Left ventricle myocardium inferior (tissue), 1 donor: ENCODE measurements at regions not wholly inside any gene's neighbourhood (a gene's known extent, or its start where the extent isn't known, plus 50 kb on each side); places are given as distances from the start of the nearest gene placed in this dataset.

Source experiments
- DNase-seq: peaks from one replicate; pipeline ENCODE4 v3.0.0-alpha.2; 2020
- H3K27ac ChIP-seq: fragments of 200-600 bp; replicated peaks from 2 replicates; pipeline ENCODE4 v1.8.0; 2021
- H3K27me3 ChIP-seq: fragments of 200-600 bp; 2 replicates; pipeline ENCODE4 v1.8.0; 2021; ENCODE audit warnings: low read depth
- H3K36me3 ChIP-seq: fragments of 200-600 bp; 2 replicates; pipeline ENCODE4 v1.8.0; 2021
- H3K4me1 ChIP-seq: fragments of 200-600 bp; 2 replicates; pipeline ENCODE4 v1.8.0; 2021
- H3K4me3 ChIP-seq: fragments of 200-600 bp; 2 replicates; pipeline ENCODE4 v1.8.0; 2021; ENCODE audit warnings: mild to moderate bottlenecking, moderate library complexity
- H3K9me3 ChIP-seq: fragments of 200-600 bp; replicated peaks from 2 replicates; pipeline ENCODE4 v1.8.0; 2021
- CTCF ChIP-seq: fragments of 200-600 bp; IDR thresholded peaks from 2 replicates; pipeline ENCODE4 v1.8.0; 2021; ENCODE audit warnings: antibody characterized with exemption, mild to moderate bottlenecking, borderline replicate concordance
- intact Hi-C: fragments of 100-400 bp; cut with micrococcal nuclease; formaldehyde crosslinking; loops from one replicate; pipeline ENCODE4 v1.11.0; 2022
- donor health status: DM: no; HTN: yes; CAD: no; lungs with severe emphysema.

- peaks cover 13% of the 10 kb centered on the region for H3K4me1 ChIP-seq
- intact Hi-C loops: no loop called here
- H3K36me3 ChIP-seq: no peaks in the 10 kb centered on the region
- no peak overlapping the region for H3K27ac ChIP-seq
- peak; percentile 18 for TF ChIP-seq CTCF
- H3K9me3 ChIP-seq: peaks cover 15% of the 10 kb centered on the region
- no peaks in the 10 kb centered on the region for H3K27me3 ChIP-seq
- DNase-seq: no peak
- no peak overlapping the region for H3K4me3 ChIP-seq
These were observed 1330.4 kb upstream of the WWC1 start for GRCh38 chr5:166961028-166961427.

DNA sequence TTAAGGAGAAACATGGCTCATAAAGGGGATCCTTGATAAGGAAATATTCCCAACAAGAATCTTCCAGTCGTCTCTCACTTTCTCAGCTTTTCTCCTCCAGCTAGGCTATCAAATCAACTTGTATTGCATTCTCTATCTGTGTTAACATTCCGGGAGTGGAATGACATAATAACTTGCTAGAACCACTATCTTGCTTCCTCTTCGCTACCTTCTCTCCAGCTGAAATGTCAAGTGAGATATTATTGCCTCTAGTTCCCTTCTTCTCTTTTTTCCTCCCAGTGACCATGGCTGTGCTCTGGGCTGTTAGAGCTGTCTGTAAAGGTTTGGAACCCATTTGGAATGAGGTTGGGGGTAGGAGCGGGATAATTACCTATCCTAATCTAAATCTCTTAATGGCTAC lies 1329.5 kb upstream of the WWC1 start:
- intact Hi-C loops: no loop called here
- Histone ChIP-seq H3K27me3 (no peaks in the 10 kb centered on the region), H3K4me1 (peaks cover 13% of the 10 kb centered on the region), H3K36me3 (no peaks in the 10 kb centered on the region), H3K4me3 (peak overlapping the region; percentile 22), H3K9me3 (peaks cover 15% of the 10 kb centered on the region), H3K27ac (peak overlapping the region; percentile 56)
- no peak for TF ChIP-seq CTCF
- DNase-seq: no peak

DNA sequence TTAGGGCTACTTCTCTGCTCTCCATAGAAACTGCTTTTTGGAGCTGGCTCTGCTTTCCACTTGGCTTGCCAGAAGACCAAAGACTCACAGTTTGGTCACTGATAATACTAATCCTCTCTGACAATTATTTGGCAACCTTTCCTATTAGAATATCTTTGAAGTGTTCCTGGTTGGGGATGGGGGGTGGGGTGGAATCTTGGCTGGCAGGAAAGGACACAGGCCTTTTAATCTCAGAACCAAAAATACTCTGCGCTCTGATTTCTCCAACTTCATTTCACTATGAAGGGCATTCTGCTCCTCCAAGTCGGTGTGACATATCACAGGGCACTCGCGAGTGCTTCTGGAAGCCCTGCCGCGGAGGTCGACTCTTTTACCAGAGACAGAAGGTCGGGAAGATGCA lies 1329.0 kb upstream of the WWC1 start:
- Histone ChIP-seq H3K27me3 (no peaks in the 10 kb centered on the region), H3K4me3 (peak overlapping the region; percentile 22), H3K4me1 (peaks cover 13% of the 10 kb centered on the region), H3K36me3 (no peaks in the 10 kb centered on the region), H3K9me3 (peaks cover 15% of the 10 kb centered on the region), H3K27ac (peak overlapping the region; percentile 56)
- intact Hi-C loops: no loop called here
- TF ChIP-seq CTCF: no peak
- DNase-seq: no peak

DNA sequence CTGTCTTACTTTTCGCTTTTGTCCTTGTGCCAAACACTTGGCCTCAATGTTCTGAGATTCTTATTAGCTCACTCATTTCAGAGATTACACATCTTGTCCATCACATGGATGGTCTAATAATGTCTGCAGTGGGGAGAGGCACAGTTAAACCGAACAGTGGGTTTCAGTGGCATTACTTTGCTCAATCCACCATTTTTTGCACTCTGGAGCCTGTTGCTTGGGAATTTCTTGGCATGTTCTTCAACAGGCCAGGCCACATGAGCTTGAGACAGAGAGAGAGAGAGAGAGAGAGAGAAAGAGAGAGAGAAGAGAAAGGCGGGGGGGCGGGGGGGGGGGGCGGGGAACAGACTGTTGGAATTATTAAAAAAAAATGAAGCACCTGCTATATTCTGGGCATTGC lies 1327.8 kb upstream of the WWC1 start:
- TF ChIP-seq CTCF: no peak
- Histone ChIP-seq H3K4me3 (no peak overlapping the region), H3K27me3 (no peaks in the 10 kb centered on the region), H3K36me3 (no peaks in the 10 kb centered on the region), H3K9me3 (peaks cover 15% of the 10 kb centered on the region), H3K4me1 (peaks cover 13% of the 10 kb centered on the region), H3K27ac (no peak overlapping the region)
- intact Hi-C loops: no loop called here
- DNase-seq: no peak

DNA sequence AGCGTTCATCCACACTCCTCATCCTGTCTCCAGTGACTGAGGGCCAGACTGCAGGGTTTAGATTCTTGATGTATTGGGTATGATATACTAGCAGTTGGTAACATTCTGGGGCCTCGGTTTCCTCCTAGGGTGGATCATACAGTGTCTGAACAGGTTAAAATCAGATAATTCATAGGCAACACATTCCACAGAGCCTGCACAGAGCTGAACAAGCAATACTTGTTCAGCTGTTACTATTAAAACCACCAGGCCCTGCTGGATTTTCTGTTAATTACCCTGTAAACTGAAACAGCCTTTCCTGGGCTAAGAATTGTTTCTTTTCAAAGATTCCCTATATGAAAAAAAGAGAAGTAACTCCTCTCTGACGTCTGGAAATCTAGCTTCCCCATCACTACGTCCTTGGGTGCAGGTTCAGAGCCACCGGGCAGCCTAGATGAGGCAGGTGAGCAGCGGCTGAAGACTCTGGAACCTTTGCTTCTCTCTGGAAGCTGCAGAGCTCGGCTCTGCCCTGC lies 1313.5 kb upstream of the WWC1 start:
- no peak for TF ChIP-seq CTCF
- Histone ChIP-seq H3K4me3 (peak overlapping the region; percentile 63), H3K27ac (no peak overlapping the region), H3K9me3 (no peaks in the 10 kb centered on the region), H3K27me3 (peaks cover 36% of the 10 kb centered on the region), H3K36me3 (no peaks in the 10 kb centered on the region), H3K4me1 (peaks cover 17% of the 10 kb centered on the region)
- no peak for DNase-seq
- intact Hi-C loops: no loop called here
